GM21529 (cell line): ENCODE measurements at regions not wholly inside any gene's neighbourhood (a gene's known extent, or its start where the extent isn't known, plus 50 kb on each side); places are given as distances from the start of the nearest gene placed in this dataset.

Experiments
- ATAC-seq: cut with Tn5 transposase; IDR thresholded peaks from one replicate; pipeline ENCODE4 v1.9.1; 2021; ENCODE audit not compliant: unreplicated experiment

GRCh38 chr3:153313302-153313965, 151.4 kb downstream of the RAP2B start:
- ATAC-seq, result no peak

GRCh38 chr3:153314038-153314437, 152.0 kb downstream of the RAP2B start:
- ATAC-seq, result no peak

- ATAC-seq, result no peak
Observed at GRCh38 chr3:153315781-153316180, 153.8 kb downstream of the RAP2B start.

GRCh38 chr3:153319705-153320554, 157.9 kb downstream of the RAP2B start:
- no peak for ATAC-seq

- no peak for ATAC-seq
Observed at GRCh38 chr3:153320585-153321128, 158.6 kb downstream of the RAP2B start.

GRCh38 chr3:153328690-153329089, 166.7 kb downstream of the RAP2B start:
- no peak for ATAC-seq

- ATAC-seq, result no peak
Observed at GRCh38 chr3:153330901-153331300, 168.9 kb downstream of the RAP2B start.

- ATAC-seq, result no peak
Observed at GRCh38 chr3:153331676-153332075, 169.7 kb downstream of the RAP2B start.

GRCh38 chr3:153334558-153334957, 172.5 kb downstream of the RAP2B start:
- ATAC-seq, result no peak

GRCh38 chr3:153337369-153337768, 175.3 kb downstream of the RAP2B start:
- no peak for ATAC-seq

GRCh38 chr3:153338487-153338886, 176.5 kb downstream of the RAP2B start:
- ATAC-seq, result no peak

GRCh38 chr3:153339065-153339464, 177.0 kb downstream of the RAP2B start:
- no peak for ATAC-seq

GRCh38 chr3:153343988-153344782, 182.2 kb downstream of the RAP2B start:
- ATAC-seq, result no peak

GRCh38 chr3:153348457-153349107, 186.6 kb downstream of the RAP2B start:
- no peak for ATAC-seq

- peak; percentile 68 for ATAC-seq
Observed at GRCh38 chr3:153349108-153349499, 187.1 kb downstream of the RAP2B start.

- ATAC-seq, result no peak
Observed at GRCh38 chr3:153350420-153350819, 188.4 kb downstream of the RAP2B start.

GRCh38 chr3:153354641-153355040, 192.6 kb downstream of the RAP2B start:
- ATAC-seq, result no peak

GRCh38 chr3:153355559-153355958, 193.5 kb downstream of the RAP2B start:
- no peak for ATAC-seq

GRCh38 chr3:153356908-153357307, 194.9 kb downstream of the RAP2B start:
- no peak for ATAC-seq

GRCh38 chr3:153357436-153357835, 195.4 kb downstream of the RAP2B start:
- ATAC-seq, result no peak
